ENCODE measurements at regions not wholly inside any gene's neighbourhood (a gene's known extent, or its start where the extent isn't known, plus 50 kb on each side); places are given as distances from the start of the nearest gene placed in this dataset.

GRCh38 chr4:146124023-146124680, 51.4 kb upstream of the LSM6 start:
- H3K9me3 Mint-ChIP-seq (ENCODE audit: insufficient read depth) = no peaks in the 10 kb centered on the region
- no peak for ATAC-seq
- no peaks in the 10 kb centered on the region for H3K4me1 Mint-ChIP-seq (ENCODE audit: low read depth)
- ChIA-PET POLR2A (no interaction called here), CTCF (interaction anchor here (0.7 kb wide), 1 partner anchor 29 kb away, joined by 3 read pairs; no protein-coding TSS in a partner anchor)
- peaks cover 12% of the 10 kb centered on the region for H3K27me3 Mint-ChIP-seq (ENCODE audit: low read depth)
- no peak overlapping the region for H3K4me3 Mint-ChIP-seq
- H3K27ac Mint-ChIP-seq = no peak overlapping the region
- H3K36me3 Mint-ChIP-seq (ENCODE audit: low read depth) = no peaks in the 10 kb centered on the region
- DNase-seq = no peak

DNA sequence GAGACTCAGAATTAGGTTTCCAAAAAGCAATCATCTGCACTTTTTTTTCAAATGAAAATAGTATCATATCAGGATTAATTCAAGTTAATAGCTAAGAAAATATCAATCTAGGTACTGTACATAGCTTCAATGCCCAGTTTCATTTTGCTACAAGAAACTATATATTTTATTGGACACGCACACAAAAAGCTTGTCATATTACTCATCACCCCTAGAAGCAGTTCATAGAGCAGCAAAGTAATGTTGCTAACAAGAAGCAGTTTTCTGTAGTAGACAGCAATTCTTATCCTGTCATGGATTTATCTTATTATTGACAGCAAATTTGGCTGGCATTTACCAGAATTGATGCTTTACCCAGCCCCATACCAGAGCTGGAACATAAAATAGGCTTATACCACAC, 52.3 kb upstream of the LSM6 start:
- Mint-ChIP-seq H3K4me3 (no peak overlapping the region), H3K27ac (no peak overlapping the region)
- POLR2A ChIA-PET = no interaction called here

DNA sequence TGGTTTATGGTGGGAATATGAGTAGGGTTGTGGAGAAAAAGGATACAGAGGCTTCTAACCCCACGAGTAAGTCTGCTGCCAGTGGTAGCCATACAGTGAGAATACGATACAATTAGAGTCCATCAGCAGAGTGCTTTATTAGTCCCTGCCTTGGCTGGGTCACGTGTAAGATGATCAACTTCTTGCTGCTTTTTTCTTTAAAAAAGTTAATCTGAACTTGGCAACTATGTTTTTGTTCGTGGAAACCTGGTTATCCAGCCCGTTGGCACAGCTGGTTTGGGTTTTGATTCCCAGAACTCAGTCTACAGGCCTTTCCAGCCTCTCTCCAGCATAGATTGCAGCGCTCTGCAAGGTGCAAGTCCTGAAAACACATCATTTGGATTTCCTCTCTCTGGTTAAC, 53.1 kb upstream of the LSM6 start:
- H3K4me3 Mint-ChIP-seq = no peak overlapping the region
- H3K27ac Mint-ChIP-seq = no peak overlapping the region
- no peaks in the 10 kb centered on the region for H3K36me3 Mint-ChIP-seq (ENCODE audit: low read depth)
- DNase-seq (no peak), ATAC-seq (no peak)
- H3K9me3 Mint-ChIP-seq (ENCODE audit: insufficient read depth) = no peaks in the 10 kb centered on the region
- no peaks in the 10 kb centered on the region for H3K4me1 Mint-ChIP-seq (ENCODE audit: low read depth)
- peaks cover 15% of the 10 kb centered on the region for H3K27me3 Mint-ChIP-seq (ENCODE audit: low read depth)
- POLR2A ChIA-PET = no interaction called here
- CTCF ChIA-PET = no interaction called here

More for the DNA sequence above, 52.3 kb upstream of the LSM6 start:
- DNase-seq (no peak), ATAC-seq (no peak)
- H3K9me3 Mint-ChIP-seq (ENCODE audit: insufficient read depth) = no peaks in the 10 kb centered on the region
- CTCF ChIA-PET = no interaction called here
- H3K36me3 Mint-ChIP-seq (ENCODE audit: low read depth) = no peaks in the 10 kb centered on the region
- peaks cover 12% of the 10 kb centered on the region for H3K27me3 Mint-ChIP-seq (ENCODE audit: low read depth)
- no peaks in the 10 kb centered on the region for H3K4me1 Mint-ChIP-seq (ENCODE audit: low read depth)

GRCh38 chr4:146121757-146122156, 53.8 kb upstream of the LSM6 start:
- H3K27ac Mint-ChIP-seq = no peak overlapping the region
- ATAC-seq (no peak), DNase-seq (no peak)
- H3K27me3 Mint-ChIP-seq (ENCODE audit: low read depth) = peaks cover 21% of the 10 kb centered on the region
- H3K9me3 Mint-ChIP-seq (ENCODE audit: insufficient read depth) = no peaks in the 10 kb centered on the region
- no peaks in the 10 kb centered on the region for H3K36me3 Mint-ChIP-seq (ENCODE audit: low read depth)
- CTCF ChIA-PET = no interaction called here
- POLR2A ChIA-PET = no interaction called here
- H3K4me1 Mint-ChIP-seq (ENCODE audit: low read depth) = no peaks in the 10 kb centered on the region
- H3K4me3 Mint-ChIP-seq = no peak overlapping the region

- CTCF ChIA-PET = no interaction called here
- ATAC-seq (no peak), DNase-seq (no peak)
- no peaks in the 10 kb centered on the region for H3K36me3 Mint-ChIP-seq (ENCODE audit: low read depth)
- peaks cover 20% of the 10 kb centered on the region for H3K27me3 Mint-ChIP-seq (ENCODE audit: low read depth)
- no peak overlapping the region for H3K4me3 Mint-ChIP-seq
- no peak overlapping the region for H3K27ac Mint-ChIP-seq
- no peaks in the 10 kb centered on the region for H3K9me3 Mint-ChIP-seq (ENCODE audit: insufficient read depth)
- H3K4me1 Mint-ChIP-seq (ENCODE audit: low read depth) = no peaks in the 10 kb centered on the region
- POLR2A ChIA-PET = no interaction called here
These were observed 55.6 kb upstream of the LSM6 start for GRCh38 chr4:146119845-146120404.

DNA sequence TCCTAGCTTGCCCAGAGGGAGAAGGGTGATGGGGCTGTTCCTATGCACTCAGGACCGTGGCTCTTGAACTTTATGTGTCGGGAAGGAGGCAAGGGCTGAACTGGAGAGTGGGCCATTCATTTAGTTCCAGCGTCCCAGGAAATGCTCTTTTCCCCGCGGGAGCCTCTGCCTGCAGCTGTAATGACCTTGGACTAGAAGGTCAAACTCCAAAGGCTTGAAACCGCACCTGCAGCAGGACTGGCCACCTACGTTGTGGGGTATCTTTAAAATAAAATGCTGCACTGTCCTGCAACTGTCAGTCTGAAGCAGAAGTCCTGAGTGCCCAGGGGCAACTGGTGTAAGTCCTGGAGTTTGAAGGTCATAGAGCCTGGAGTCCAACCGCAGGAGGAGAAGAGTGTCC, 61.5 kb upstream of the LSM6 start:
- no peak for DNase-seq
- Mint-ChIP-seq H3K27me3 (ENCODE audit: low read depth) (peaks cover 21% of the 10 kb centered on the region), H3K27ac (no peak overlapping the region), H3K4me1 (ENCODE audit: low read depth) (no peaks in the 10 kb centered on the region), H3K36me3 (ENCODE audit: low read depth) (no peaks in the 10 kb centered on the region), H3K9me3 (ENCODE audit: insufficient read depth) (no peaks in the 10 kb centered on the region), H3K4me3 (no peak overlapping the region)
- no peak for ATAC-seq
- CTCF ChIA-PET = no interaction called here
- POLR2A ChIA-PET = no interaction called here

- POLR2A ChIA-PET = no interaction called here
- Mint-ChIP-seq H3K4me3 (no peak overlapping the region), H3K27me3 (ENCODE audit: low read depth) (peaks cover 24% of the 10 kb centered on the region), H3K27ac (no peak overlapping the region), H3K9me3 (ENCODE audit: insufficient read depth) (no peaks in the 10 kb centered on the region), H3K36me3 (ENCODE audit: low read depth) (no peaks in the 10 kb centered on the region), H3K4me1 (ENCODE audit: low read depth) (no peaks in the 10 kb centered on the region)
- DNase-seq = no peak
- no peak for ATAC-seq
- CTCF ChIA-PET = no interaction called here
These were observed 62.3 kb upstream of the LSM6 start for GRCh38 chr4:146113171-146113570.

- no peaks in the 10 kb centered on the region for H3K9me3 Mint-ChIP-seq (ENCODE audit: insufficient read depth)
- no peaks in the 10 kb centered on the region for H3K4me1 Mint-ChIP-seq (ENCODE audit: low read depth)
- POLR2A ChIA-PET = no interaction called here
- H3K4me3 Mint-ChIP-seq = no peak overlapping the region
- H3K36me3 Mint-ChIP-seq (ENCODE audit: low read depth) = no peaks in the 10 kb centered on the region
- no peak for ATAC-seq
- no peak for DNase-seq
- H3K27ac Mint-ChIP-seq = no peak overlapping the region
- CTCF ChIA-PET = no interaction called here
- peaks cover 21% of the 10 kb centered on the region for H3K27me3 Mint-ChIP-seq (ENCODE audit: low read depth)
These were observed 63.1 kb upstream of the LSM6 start for GRCh38 chr4:146112389-146112788.

GRCh38 chr4:146110871-146111485, 64.5 kb upstream of the LSM6 start:
- peaks cover 11% of the 10 kb centered on the region for H3K27me3 Mint-ChIP-seq (ENCODE audit: low read depth)
- no peaks in the 10 kb centered on the region for H3K4me1 Mint-ChIP-seq (ENCODE audit: low read depth)
- H3K9me3 Mint-ChIP-seq (ENCODE audit: insufficient read depth) = no peaks in the 10 kb centered on the region
- no peak overlapping the region for H3K4me3 Mint-ChIP-seq
- no peaks in the 10 kb centered on the region for H3K36me3 Mint-ChIP-seq (ENCODE audit: low read depth)
- POLR2A ChIA-PET = no interaction called here
- no peak for DNase-seq
- H3K27ac Mint-ChIP-seq = no peak overlapping the region
- ATAC-seq = no peak
- CTCF ChIA-PET = no interaction called here

GRCh38 chr4:146108756-146109155, 66.8 kb upstream of the LSM6 start:
- Mint-ChIP-seq H3K36me3 (ENCODE audit: low read depth) (no peaks in the 10 kb centered on the region), H3K4me1 (ENCODE audit: low read depth) (no peaks in the 10 kb centered on the region), H3K4me3 (no peak overlapping the region), H3K9me3 (ENCODE audit: insufficient read depth) (no peaks in the 10 kb centered on the region), H3K27me3 (ENCODE audit: low read depth) (peaks cover 11% of the 10 kb centered on the region), H3K27ac (no peak overlapping the region)
- ChIA-PET CTCF (no interaction called here), POLR2A (no interaction called here)
- DNase-seq (no peak), ATAC-seq (no peak)

- POLR2A ChIA-PET = interaction anchor here (0.6 kb wide), 1 partner anchor 41 kb away, joined by 3 read pairs; no protein-coding TSS in a partner anchor
- Mint-ChIP-seq H3K4me3 (no peak overlapping the region), H3K27me3 (ENCODE audit: low read depth) (peaks cover 5% of the 10 kb centered on the region), H3K9me3 (ENCODE audit: insufficient read depth) (no peaks in the 10 kb centered on the region), H3K4me1 (ENCODE audit: low read depth) (no peaks in the 10 kb centered on the region), H3K36me3 (ENCODE audit: low read depth) (no peaks in the 10 kb centered on the region), H3K27ac (no peak overlapping the region)
- CTCF ChIA-PET = interaction anchor here (1.7 kb wide), 1 partner anchor 12 kb away, joined by 5 read pairs; no protein-coding TSS in a partner anchor
- no peak for DNase-seq
- ATAC-seq = no peak
These were observed 67.8 kb upstream of the LSM6 start for GRCh38 chr4:146107587-146108240.

DNA sequence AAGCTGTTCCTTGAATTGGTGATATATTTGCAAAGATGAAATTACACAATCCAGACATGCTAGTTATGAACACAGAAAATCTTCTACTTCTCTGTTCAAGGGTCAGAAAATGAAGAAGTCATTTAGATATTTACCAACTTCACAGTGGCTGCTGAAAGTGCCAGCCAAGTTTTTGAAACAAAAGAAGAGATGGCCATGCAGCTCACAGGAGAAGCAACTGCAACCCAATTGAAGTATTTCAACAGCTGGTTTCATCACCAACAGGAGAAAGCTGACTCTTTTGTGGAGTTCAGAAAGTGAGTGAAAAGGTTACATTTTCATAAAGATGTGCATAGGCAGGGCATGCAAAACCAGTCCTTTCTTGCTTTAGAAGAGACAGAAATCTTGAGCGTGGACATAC, 70.1 kb upstream of the LSM6 start:
- H3K36me3 Mint-ChIP-seq (ENCODE audit: low read depth) = no peaks in the 10 kb centered on the region
- H3K9me3 Mint-ChIP-seq (ENCODE audit: insufficient read depth) = no peaks in the 10 kb centered on the region
- no peak overlapping the region for H3K4me3 Mint-ChIP-seq
- ATAC-seq (no peak), DNase-seq (no peak)
- H3K27me3 Mint-ChIP-seq (ENCODE audit: low read depth) = peaks cover 11% of the 10 kb centered on the region
- H3K4me1 Mint-ChIP-seq (ENCODE audit: low read depth) = no peaks in the 10 kb centered on the region
- H3K27ac Mint-ChIP-seq = no peak overlapping the region
- ChIA-PET CTCF (no interaction called here), POLR2A (no interaction called here)

Data from activated CD8-positive, alpha-beta T cell treated with anti-CD3 and anti-CD28 coated beads, Interleukin-2, amount 10 ng/mL, durations not matched to agents 7 days and 5 days (primary cell).